Loucy (cell line): ENCODE measurements at regions not wholly inside any gene's neighbourhood (a gene's known extent, or its start where the extent isn't known, plus 50 kb on each side); places are given as distances from the start of the nearest gene placed in this dataset.

Source experiments
- EZH2phosphoT487 ChIP-seq: fragments of 200-600 bp; IDR thresholded peaks from 2 replicates; pipeline ENCODE4 v1.6.1; 2018; ENCODE audit warnings: antibody characterized with exemption, mild to moderate bottlenecking, moderate library complexity, borderline replicate concordance
- TF ChIP-seq, protein P1 (sequence below): fragments of 200-600 bp; sonication (generic); conservative IDR thresholded peaks from 2 replicates; pipeline ENCODE4 v1.5.1; 2014; ENCODE audit warnings: mild to moderate bottlenecking, antibody characterized with exemption, low read length

DNA sequence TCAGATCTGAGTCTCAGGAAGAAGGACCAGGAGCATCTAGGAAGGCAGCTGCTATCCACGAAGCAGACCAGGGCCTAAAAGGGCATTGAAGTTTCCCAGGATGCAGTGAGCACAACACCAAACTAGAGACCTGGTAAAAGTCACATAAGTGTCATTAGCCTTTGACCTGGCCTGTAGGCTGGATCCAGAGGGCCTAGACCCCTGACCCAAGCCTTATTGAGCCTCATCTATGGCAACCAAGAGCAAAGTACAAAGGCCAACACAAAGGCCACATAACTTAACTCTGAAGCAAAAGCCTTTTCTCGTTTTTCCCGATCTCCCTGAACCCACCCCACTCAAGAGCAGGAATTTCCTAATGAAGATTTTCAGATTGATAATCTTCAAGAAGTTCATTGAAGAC lies 127.3 kb upstream of the SRD5A2 start:
- TF ChIP-seq EZH2phosphoT487 = no peak
- TF ChIP-seq, protein P1, sequence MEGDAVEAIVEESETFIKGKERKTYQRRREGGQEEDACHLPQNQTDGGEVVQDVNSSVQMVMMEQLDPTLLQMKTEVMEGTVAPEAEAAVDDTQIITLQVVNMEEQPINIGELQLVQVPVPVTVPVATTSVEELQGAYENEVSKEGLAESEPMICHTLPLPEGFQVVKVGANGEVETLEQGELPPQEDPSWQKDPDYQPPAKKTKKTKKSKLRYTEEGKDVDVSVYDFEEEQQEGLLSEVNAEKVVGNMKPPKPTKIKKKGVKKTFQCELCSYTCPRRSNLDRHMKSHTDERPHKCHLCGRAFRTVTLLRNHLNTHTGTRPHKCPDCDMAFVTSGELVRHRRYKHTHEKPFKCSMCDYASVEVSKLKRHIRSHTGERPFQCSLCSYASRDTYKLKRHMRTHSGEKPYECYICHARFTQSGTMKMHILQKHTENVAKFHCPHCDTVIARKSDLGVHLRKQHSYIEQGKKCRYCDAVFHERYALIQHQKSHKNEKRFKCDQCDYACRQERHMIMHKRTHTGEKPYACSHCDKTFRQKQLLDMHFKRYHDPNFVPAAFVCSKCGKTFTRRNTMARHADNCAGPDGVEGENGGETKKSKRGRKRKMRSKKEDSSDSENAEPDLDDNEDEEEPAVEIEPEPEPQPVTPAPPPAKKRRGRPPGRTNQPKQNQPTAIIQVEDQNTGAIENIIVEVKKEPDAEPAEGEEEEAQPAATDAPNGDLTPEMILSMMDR = no peak
